HEK293T (cell line): ENCODE measurements at regions not wholly inside any gene's neighbourhood (a gene's known extent, or its start where the extent isn't known, plus 50 kb on each side); places are given as distances from the start of the nearest gene placed in this dataset.

Source experiments
- CTCF ChIA-PET: fragments of 350-600 bp; formaldehyde crosslinking; extraction: SDS; loops from one replicate; lab custom pipeline; 2021; ENCODE audit warnings: antibody characterized with exemption, inconsistent platforms; lab: Yijun Ruan, JAX
- POLR2A ChIA-PET: fragments of 350-600 bp; formaldehyde crosslinking; extraction: SDS; loops from one replicate; lab custom pipeline; 2020; ENCODE audit warnings: antibody characterized with exemption, inconsistent platforms; lab: Yijun Ruan, JAX
- DNase-seq: peaks from one replicate; pipeline ENCODE4 v3.0.0; 2012; ENCODE audit warnings: mixed read lengths; ENCODE audit errors: extremely low spot score
- ARNT ChIP-seq: fragments of 450-650 bp; IDR thresholded peaks from 2 replicates; pipeline ENCODE4 v1.6.1; 2017; ENCODE audit warnings: mild to moderate bottlenecking
- BHLHE40 ChIP-seq: fragments of 450-650 bp; IDR thresholded peaks from 2 replicates; pipeline ENCODE4 v1.6.1; 2016; ENCODE audit warnings: mild to moderate bottlenecking, moderate library complexity, borderline replicate concordance
- CTBP1 ChIP-seq: fragments of 450-650 bp; IDR thresholded peaks from 2 replicates; pipeline ENCODE4 v1.6.1; 2016; ENCODE audit warnings: borderline replicate concordance
- ELF4 ChIP-seq: fragments of 450-650 bp; IDR thresholded peaks from 2 replicates; pipeline ENCODE4 v1.6.1; 2017; ENCODE audit warnings: antibody characterized with exemption
- FOXA1 ChIP-seq: fragments of 450-650 bp; IDR thresholded peaks from 2 replicates; pipeline ENCODE4 v1.6.1; 2016; ENCODE audit warnings: mild to moderate bottlenecking
- FOXK2 ChIP-seq: fragments of 450-650 bp; IDR thresholded peaks from 2 replicates; pipeline ENCODE4 v1.6.1; 2016; ENCODE audit warnings: mild to moderate bottlenecking
- FOXM1 ChIP-seq: fragments of 450-650 bp; IDR thresholded peaks from 2 replicates; pipeline ENCODE4 v1.6.1; 2017; ENCODE audit warnings: mild to moderate bottlenecking, borderline replicate concordance
- HDGF ChIP-seq: fragments of 450-650 bp; IDR thresholded peaks from 2 replicates; pipeline ENCODE4 v1.6.1; 2017; ENCODE audit warnings: antibody characterized with exemption, borderline replicate concordance
- L3MBTL2 ChIP-seq: fragments of 450-650 bp; conservative IDR thresholded peaks from 2 replicates; pipeline ENCODE4 v1.6.1; 2016; ENCODE audit warnings: mild to moderate bottlenecking
- LEF1 ChIP-seq: fragments of 450-650 bp; IDR thresholded peaks from 2 replicates; pipeline ENCODE4 v1.6.1; 2017; ENCODE audit warnings: mild to moderate bottlenecking, borderline replicate concordance
- NFRKB ChIP-seq: fragments of 450-650 bp; IDR thresholded peaks from 2 replicates; pipeline ENCODE4 v1.6.1; 2016; ENCODE audit warnings: mild to moderate bottlenecking, moderate library complexity
- SP1 ChIP-seq: fragments of 450-650 bp; IDR thresholded peaks from 2 replicates; pipeline ENCODE4 v1.6.1; 2017
- SUZ12 ChIP-seq: fragments of 450-650 bp; IDR thresholded peaks from 2 replicates; pipeline ENCODE4 v1.6.1; 2016; ENCODE audit warnings: mild to moderate bottlenecking
- TARDBP ChIP-seq: fragments of 450-650 bp; IDR thresholded peaks from 2 replicates; pipeline ENCODE4 v1.6.1; 2016
- ZNF384 ChIP-seq: fragments of 450-650 bp; IDR thresholded peaks from 2 replicates; pipeline ENCODE4 v1.6.1; 2016
- TF ChIP-seq, protein P1 (sequence below): fragments of 450-650 bp; IDR thresholded peaks from 2 replicates; pipeline ENCODE4 v1.6.1; 2016

DNA sequence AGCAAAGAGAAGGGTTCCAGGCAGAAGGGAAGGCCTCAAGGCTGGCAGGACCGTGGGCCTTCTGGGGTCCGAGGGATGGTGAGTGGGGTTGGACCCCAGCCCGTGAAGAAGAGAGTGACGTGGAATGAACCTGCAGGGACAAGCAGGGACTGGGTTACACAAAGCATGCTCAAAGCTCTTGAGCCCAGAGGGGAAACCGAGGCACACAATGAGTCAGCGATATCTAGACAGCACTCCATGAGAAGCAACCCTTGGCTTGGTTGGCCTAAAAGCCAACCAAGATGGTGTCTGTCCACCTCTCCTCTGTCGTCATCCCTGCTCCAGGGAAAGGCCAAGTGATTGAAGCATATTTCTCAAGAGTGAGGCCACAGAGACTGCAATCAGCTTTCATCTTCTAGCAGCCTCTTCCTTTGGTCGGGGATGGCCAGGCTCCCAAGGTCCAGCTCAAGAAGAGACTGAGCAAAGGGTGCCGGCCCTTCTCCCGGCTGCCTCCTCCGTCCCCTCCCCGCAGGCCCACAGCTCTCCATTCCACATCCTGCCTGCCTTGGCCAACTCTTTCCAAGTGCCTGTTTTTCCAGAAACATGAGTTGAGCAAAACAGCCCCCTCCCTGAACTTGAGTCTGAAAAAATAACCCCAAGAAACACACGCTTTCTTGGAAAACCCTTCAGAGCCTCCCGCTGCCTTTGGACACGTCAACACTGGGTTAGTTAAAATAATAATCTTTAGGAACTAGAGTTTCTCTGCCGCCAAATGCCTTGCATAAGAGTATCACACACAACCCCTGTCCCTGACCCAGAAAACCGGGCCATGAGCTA, 556.6 kb downstream of the MIAT start:
- no peak for DNase-seq
- TF ChIP-seq HDGF (no peak), NFRKB (no peak), SUZ12 (no peak)
- TF ChIP-seq, protein P1, sequence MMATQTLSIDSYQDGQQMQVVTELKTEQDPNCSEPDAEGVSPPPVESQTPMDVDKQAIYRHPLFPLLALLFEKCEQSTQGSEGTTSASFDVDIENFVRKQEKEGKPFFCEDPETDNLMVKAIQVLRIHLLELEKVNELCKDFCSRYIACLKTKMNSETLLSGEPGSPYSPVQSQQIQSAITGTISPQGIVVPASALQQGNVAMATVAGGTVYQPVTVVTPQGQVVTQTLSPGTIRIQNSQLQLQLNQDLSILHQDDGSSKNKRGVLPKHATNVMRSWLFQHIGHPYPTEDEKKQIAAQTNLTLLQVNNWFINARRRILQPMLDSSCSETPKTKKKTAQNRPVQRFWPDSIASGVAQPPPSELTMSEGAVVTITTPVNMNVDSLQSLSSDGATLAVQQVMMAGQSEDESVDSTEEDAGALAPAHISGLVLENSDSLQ, result no peak
- CTCF ChIA-PET, result no interaction called here
- POLR2A ChIA-PET, result no interaction called here

DNA sequence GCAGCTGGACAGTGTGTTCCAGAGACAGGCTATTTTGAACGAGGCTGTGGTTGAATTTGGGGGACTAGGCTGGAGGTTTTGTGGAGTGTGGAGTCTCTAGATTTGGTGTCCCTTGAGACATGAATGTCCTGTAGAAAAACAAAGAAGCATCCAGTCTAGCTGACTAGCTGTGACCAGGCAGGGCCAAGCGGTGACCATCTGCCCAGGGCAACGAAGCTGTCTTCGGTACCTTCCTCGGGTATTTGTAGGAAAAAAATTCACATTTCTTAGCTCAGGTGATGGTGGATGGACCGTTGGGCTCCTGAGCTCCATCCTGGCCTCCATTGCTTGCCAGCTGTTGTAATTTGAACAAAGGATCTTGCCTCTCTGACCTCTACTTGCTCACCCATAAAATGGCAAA, 557.3 kb downstream of the MIAT start:
- POLR2A ChIA-PET, result no interaction called here
- TF ChIP-seq TARDBP, result no peak
- no peak for TF ChIP-seq NFRKB
- TF ChIP-seq BHLHE40, result no peak
- CTCF ChIA-PET, result no interaction called here
- no peak for DNase-seq

DNA sequence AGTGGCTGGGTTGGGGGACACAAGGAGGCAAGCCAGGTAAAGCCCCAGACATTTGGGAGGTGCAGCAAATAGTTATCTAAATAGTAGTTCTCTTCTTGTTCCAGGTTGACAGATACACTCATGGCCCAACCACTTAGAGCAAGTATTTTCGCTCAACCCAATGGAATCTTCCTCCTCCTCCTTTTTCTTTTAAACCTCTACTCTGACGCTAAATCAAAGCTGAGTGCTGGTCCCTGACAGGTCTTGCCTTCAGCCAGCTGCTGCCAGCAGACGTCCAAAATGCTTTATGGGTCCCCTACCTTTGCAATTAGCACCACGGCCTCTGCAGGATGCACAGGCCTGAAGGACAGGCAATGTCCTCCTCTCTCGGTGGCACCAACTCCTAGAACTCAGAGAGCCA, 558.5 kb downstream of the MIAT start:
- ChIA-PET CTCF (no interaction called here), POLR2A (no interaction called here)
- DNase-seq, result no peak
- TF ChIP-seq, protein P1, result peak; percentile 36; the same call in 1 of the 2 replicates
- no peak for TF ChIP-seq ZNF384

DNA sequence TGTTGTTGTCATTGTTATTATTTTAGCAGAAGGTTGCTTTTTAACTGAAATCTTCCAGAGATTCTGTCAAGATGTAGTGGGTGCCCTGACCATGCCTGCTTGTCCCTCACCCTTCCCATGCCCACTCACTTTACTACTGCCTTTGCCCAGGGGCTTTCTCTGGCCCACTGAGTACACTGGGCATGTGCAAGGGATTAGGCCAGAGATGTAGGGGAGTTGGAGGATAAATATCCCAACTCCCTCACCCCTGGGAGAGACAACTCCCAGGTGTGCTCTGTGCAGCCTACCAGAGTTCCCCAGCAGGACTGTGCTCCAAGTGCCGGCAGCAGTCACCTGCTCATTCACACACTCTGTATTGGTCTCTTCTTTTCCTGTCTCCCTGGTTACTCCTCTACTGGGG, 559.1 kb downstream of the MIAT start:
- DNase-seq, result no peak

DNA sequence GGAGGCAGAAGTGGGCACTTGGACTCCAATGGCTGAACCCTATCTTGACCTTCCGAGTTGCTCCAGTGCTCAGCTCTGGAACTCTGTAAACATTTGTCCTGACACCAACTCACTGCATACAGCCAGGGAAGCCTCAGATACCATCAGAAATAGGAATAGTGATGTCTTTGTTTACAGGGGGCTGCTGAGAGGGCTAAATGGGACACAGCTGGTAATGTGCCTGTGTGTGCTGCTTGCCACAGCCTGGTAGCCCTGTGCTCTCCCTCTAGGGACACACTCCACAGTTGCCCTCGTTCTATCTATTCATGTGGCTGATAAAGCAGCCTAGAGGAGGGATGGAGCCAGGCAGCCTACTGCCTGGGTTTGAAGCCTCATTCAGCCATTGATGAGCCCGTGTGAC, 559.8 kb downstream of the MIAT start:
- no peak for TF ChIP-seq SUZ12
- no peak for TF ChIP-seq ARNT
- TF ChIP-seq CTBP1, result no peak
- no peak for TF ChIP-seq LEF1
- TF ChIP-seq, protein P1, result no peak
- no peak for TF ChIP-seq TARDBP
- TF ChIP-seq FOXM1, result no peak
- no peak for TF ChIP-seq NFRKB
- TF ChIP-seq ELF4, result no peak
- TF ChIP-seq L3MBTL2, result no peak
- TF ChIP-seq BHLHE40, result no peak
- no peak for TF ChIP-seq HDGF
- no peak for TF ChIP-seq ZNF384
- no peak for TF ChIP-seq FOXK2
- TF ChIP-seq FOXA1, result no peak
- no peak for TF ChIP-seq SP1
- no peak for DNase-seq
- ChIA-PET POLR2A (interaction anchor here (1.2 kb wide), 1 partner anchor 25 kb away, joined by 6 read pairs; no protein-coding TSS in a partner anchor), CTCF (no interaction called here)

More for the DNA sequence above, 559.1 kb downstream of the MIAT start:
- POLR2A ChIA-PET, result no interaction called here
- TF ChIP-seq FOXM1 (no peak), SUZ12 (no peak), SP1 (no peak), LEF1 (no peak), ELF4 (no peak), FOXK2 (no peak), NFRKB (no peak), TARDBP (no peak), ARNT (no peak), BHLHE40 (no peak), ZNF384 (no peak), FOXA1 (no peak), L3MBTL2 (no peak), CTBP1 (no peak), HDGF (no peak)
- TF ChIP-seq, protein P1, result no peak
- CTCF ChIA-PET, result no interaction called here

DNA sequence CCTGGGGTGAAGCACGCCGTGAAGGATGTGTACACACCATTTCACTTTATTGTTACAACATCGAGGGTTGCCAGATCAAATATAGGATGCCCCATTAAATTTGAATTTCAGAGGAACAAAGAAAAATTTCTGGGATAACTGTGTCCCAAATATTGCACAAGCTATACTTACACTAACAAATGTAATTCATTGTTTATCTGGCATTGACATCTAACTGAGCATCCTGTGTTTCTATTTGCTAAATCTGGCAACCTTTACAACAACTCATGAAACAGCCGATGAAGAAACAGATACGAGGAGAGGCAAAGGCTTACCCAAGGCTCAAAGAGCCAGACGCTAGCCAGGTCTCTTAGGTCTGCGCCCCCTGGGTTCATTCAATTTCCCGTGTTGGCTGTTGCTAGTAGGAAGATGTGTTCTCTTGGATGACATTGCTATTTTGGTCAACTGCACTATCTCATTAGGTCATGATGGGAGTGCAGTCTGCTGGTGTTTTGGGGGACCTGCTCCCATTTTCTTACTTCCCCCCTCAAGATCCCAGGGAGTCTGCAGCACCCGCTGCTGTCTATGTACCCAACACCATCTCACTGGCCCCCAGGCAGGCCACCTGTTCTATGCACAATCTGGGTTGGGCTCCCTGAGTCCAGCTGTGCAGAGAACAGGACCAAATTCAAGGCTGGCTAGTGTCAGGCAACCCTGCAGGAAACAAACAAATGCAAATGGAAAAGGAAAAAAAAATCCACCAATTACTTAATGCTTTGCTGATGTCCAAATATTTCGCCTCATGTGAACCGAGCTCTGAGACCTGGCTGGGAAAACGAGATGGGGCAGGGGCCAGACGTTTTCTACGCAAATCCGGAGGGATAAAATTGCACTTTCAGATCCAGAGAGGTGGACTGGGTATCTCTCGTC, 560.9 kb downstream of the MIAT start:
- POLR2A ChIA-PET, result interaction anchor here (1.2 kb wide), 1 partner anchor 24 kb away, joined by 6 read pairs; no protein-coding TSS in a partner anchor
- TF ChIP-seq SP1, result no peak
- no peak for TF ChIP-seq TARDBP
- no peak for TF ChIP-seq HDGF
- TF ChIP-seq FOXK2, result no peak
- TF ChIP-seq NFRKB, result no peak
- no peak for TF ChIP-seq FOXM1
- TF ChIP-seq FOXA1, result no peak
- CTCF ChIA-PET, result no interaction called here
- no peak for DNase-seq
